ENCODE measurements at regions not wholly inside any gene's neighbourhood (a gene's known extent, or its start where the extent isn't known, plus 50 kb on each side); places are given as distances from the start of the nearest gene placed in this dataset.

GRCh38 chr7:49308787-49309186 lies 384.4 kb downstream of the CDC14C start:
- no peaks in the 10 kb centered on the region for H3K36me3 Mint-ChIP-seq (ENCODE audit: insufficient read depth, unreplicated experiment)
- CTCF ChIA-PET: interaction anchor here (0.7 kb wide), 1 partner anchor 64 kb away, joined by 3 read pairs; no protein-coding TSS in a partner anchor
- no peak overlapping the region for H3K27ac Mint-ChIP-seq (ENCODE audit: low read depth, unreplicated experiment)
- H3K4me1 Mint-ChIP-seq (ENCODE audit: insufficient read depth, unreplicated experiment): no peaks in the 10 kb centered on the region
- TF ChIP-seq CTCF (IDR thresholded peaks at IDR 0.05; ENCODE audit: unreplicated experiment): no peak
- intact Hi-C loops (cut with micrococcal nuclease): no loop called here
- no peaks in the 10 kb centered on the region for H3K9me3 Mint-ChIP-seq (ENCODE audit: unreplicated experiment)
- no peak overlapping the region for H3K4me3 Mint-ChIP-seq (ENCODE audit: unreplicated experiment)
- peaks cover 48% of the 10 kb centered on the region for H3K27me3 Mint-ChIP-seq (ENCODE audit: insufficient read depth, unreplicated experiment)
- no peak for DNase-seq (ENCODE audit: unreplicated experiment)
- no TSS peak for BruUV-seq (replicated peaks)
- POLR2A ChIA-PET: no interaction called here

GRCh38 chr7:49320083-49320482 lies 395.7 kb downstream of the CDC14C start:
- Mint-ChIP-seq H3K27me3 (ENCODE audit: insufficient read depth, unreplicated experiment) (peaks cover 41% of the 10 kb centered on the region), H3K36me3 (ENCODE audit: insufficient read depth, unreplicated experiment) (peaks cover 4% of the 10 kb centered on the region), H3K4me1 (ENCODE audit: insufficient read depth, unreplicated experiment) (no peaks in the 10 kb centered on the region), H3K4me3 (ENCODE audit: unreplicated experiment) (no peak overlapping the region), H3K27ac (ENCODE audit: low read depth, unreplicated experiment) (no peak overlapping the region), H3K9me3 (ENCODE audit: unreplicated experiment) (no peaks in the 10 kb centered on the region)
- ChIA-PET CTCF (interaction anchor here (0.5 kb wide), 1 partner anchor 8 kb away, joined by 4 read pairs; no protein-coding TSS in a partner anchor), POLR2A (interaction anchor here (0.7 kb wide), 1 partner anchor 144 kb away, joined by 3 read pairs; no protein-coding TSS in a partner anchor)
- no TSS peak for BruUV-seq (replicated peaks)
- no peak for TF ChIP-seq CTCF (IDR thresholded peaks at IDR 0.05; ENCODE audit: unreplicated experiment)
- no peak for DNase-seq (ENCODE audit: unreplicated experiment)
- intact Hi-C loops (cut with micrococcal nuclease): loop anchor here (10.0 kb wide), 2 partner anchors 445 to 895 kb away; no protein-coding TSS in a partner anchor

- Mint-ChIP-seq H3K27me3 (ENCODE audit: insufficient read depth, unreplicated experiment) (peaks cover 45% of the 10 kb centered on the region), H3K27ac (ENCODE audit: low read depth, unreplicated experiment) (no peak overlapping the region), H3K36me3 (ENCODE audit: insufficient read depth, unreplicated experiment) (no peaks in the 10 kb centered on the region), H3K4me3 (ENCODE audit: unreplicated experiment) (no peak overlapping the region), H3K4me1 (ENCODE audit: insufficient read depth, unreplicated experiment) (no peaks in the 10 kb centered on the region), H3K9me3 (ENCODE audit: unreplicated experiment) (no peaks in the 10 kb centered on the region)
- CTCF ChIA-PET: interaction anchor here (0.5 kb wide), 1 partner anchor 986 kb away, joined by 3 read pairs; no protein-coding TSS in a partner anchor
- POLR2A ChIA-PET: no interaction called here
- BruUV-seq (replicated peaks): no TSS peak
- intact Hi-C loops (cut with micrococcal nuclease): loop anchor here (10.0 kb wide), 2 partner anchors 447 to 897 kb away; no protein-coding TSS in a partner anchor
- DNase-seq (ENCODE audit: unreplicated experiment): no peak
- TF ChIP-seq CTCF (IDR thresholded peaks at IDR 0.05; ENCODE audit: unreplicated experiment): no peak
These were observed 397.5 kb downstream of the CDC14C start for GRCh38 chr7:49321843-49322242.

GRCh38 chr7:49322476-49322875 lies 398.1 kb downstream of the CDC14C start:
- DNase-seq (ENCODE audit: unreplicated experiment): no peak
- H3K9me3 Mint-ChIP-seq (ENCODE audit: unreplicated experiment): no peaks in the 10 kb centered on the region
- no peak for TF ChIP-seq CTCF (IDR thresholded peaks at IDR 0.05; ENCODE audit: unreplicated experiment)
- no peaks in the 10 kb centered on the region for H3K36me3 Mint-ChIP-seq (ENCODE audit: insufficient read depth, unreplicated experiment)
- intact Hi-C loops (cut with micrococcal nuclease): loop anchor here (10.0 kb wide), 2 partner anchors 448 to 898 kb away; no protein-coding TSS in a partner anchor
- CTCF ChIA-PET: interaction anchor here (0.5 kb wide), 1 partner anchor 985 kb away, joined by 3 read pairs; no protein-coding TSS in a partner anchor
- H3K27ac Mint-ChIP-seq (ENCODE audit: low read depth, unreplicated experiment): no peak overlapping the region
- H3K27me3 Mint-ChIP-seq (ENCODE audit: insufficient read depth, unreplicated experiment): peaks cover 41% of the 10 kb centered on the region
- H3K4me1 Mint-ChIP-seq (ENCODE audit: insufficient read depth, unreplicated experiment): no peaks in the 10 kb centered on the region
- no peak overlapping the region for H3K4me3 Mint-ChIP-seq (ENCODE audit: unreplicated experiment)
- POLR2A ChIA-PET: no interaction called here
- no TSS peak for BruUV-seq (replicated peaks)

Measured in MCF 10A (cell line).